ENCODE measurements at regions not wholly inside any gene's neighbourhood (a gene's known extent, or its start where the extent isn't known, plus 50 kb on each side); places are given as distances from the start of the nearest gene placed in this dataset.

DNA sequence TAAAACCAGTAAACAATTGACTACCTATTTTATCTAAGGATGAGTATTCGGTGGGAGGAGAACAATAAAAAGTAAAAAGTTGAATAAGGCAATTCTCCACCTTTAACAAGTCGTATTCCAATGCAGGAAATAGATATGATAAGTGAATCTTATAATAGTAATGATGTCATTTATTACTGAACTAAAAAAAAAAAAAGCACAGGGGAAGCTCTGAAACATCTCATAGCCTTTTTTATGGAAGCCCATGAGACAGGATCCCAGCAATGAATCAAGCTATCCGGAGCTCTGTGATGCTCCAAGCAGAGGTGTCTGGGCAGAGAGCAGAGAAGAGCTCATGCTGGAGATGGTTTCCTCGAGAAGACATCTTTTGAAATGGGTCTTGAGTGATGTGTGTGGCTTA is 376.0 kb downstream of the ICE1 start:
- DNase-seq (ENCODE audit: low spot score): no peak

DNA sequence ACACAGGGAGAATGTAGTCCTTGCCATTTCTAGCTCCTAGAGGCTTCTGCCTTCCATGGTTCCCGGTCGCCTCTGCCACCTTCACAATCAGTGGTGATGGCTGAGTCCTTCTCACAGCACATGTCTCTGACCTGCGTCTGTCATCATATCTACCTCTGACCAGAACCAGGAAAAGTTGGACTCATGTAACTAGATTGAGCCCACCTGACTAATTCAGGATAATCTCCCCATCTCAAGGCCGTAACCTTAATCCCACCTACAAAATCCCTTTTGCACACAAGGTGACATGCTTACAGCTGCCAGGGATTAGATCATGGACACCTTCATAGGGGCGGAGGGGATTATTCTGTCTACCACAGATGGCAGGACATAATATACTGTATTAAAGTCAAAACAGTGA is 375.6 kb downstream of the ICE1 start:
- DNase-seq (ENCODE audit: low spot score): no peak

- no peak for DNase-seq (ENCODE audit: low spot score)
Measured at GRCh38 chr5:5795074-5795771, 372.7 kb downstream of the ICE1 start.

GRCh38 chr5:5794118-5794560 is 371.7 kb downstream of the ICE1 start:
- DNase-seq (ENCODE audit: low spot score): no peak

DNA sequence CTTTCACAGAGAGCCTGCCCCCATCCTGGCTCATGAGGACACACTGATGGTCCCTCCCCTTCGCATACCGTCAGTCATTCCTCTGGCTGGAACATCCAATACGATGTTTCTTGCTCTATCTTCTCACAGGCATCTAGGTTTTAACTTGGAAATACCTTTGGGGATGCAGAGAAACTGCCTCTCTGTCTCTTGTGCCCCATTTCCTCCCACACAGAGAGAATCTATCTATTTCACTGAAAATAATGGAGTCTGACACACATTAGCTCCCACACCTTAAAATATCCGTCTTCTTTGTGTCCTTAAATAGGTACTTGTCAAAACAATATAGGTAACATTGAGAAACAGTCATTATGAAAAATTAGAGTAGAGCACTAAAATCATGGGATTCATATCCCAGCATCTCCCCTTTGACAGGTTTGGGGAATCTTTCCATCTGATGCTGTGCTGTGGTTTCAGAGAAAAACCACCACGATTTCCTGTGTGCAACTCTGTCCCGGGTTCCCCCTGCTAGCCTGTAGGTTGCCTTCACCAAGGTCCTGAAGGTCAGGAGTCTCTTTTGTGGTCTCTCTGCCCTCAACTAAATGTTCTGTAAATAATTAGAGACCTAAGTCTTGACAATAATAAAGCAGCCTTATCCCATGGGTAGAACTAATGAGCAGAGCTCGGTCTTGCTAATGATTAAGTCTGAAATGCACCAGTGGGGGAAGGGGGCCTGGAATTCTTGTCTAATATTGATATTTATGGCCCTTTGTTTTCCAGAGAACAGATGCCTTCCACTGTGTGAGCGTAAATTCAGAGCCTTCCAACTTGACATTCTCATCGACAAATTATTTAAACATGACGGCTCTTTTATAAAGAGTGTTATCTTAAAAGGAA is 371.0 kb downstream of the ICE1 start:
- no peak for DNase-seq (ENCODE audit: low spot score)

- DNase-seq (ENCODE audit: low spot score): no peak
Measured at GRCh38 chr5:5792106-5792505, 369.6 kb downstream of the ICE1 start.

DNA sequence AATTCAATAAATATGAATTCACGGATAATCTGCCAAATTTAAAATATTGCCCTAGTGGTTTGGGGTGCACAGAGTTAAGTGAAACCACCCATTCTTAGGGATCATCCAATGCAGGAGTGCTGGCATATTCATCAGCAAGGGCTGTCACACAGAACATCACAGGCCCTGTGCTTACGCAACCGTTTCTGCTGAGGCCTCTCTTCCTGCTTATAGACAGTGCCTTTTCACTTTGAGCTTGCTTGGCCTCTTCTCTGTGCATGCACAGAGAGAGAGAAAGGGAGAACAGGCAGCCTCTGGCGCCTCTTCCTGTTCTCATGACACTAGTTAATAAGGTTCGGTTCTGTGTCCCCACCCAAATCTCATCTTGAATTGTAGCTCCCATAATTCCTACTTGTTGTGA is 366.3 kb downstream of the ICE1 start:
- DNase-seq (ENCODE audit: low spot score): no peak

GRCh38 chr5:5787373-5787772 is 364.9 kb downstream of the ICE1 start:
- no peak for DNase-seq (ENCODE audit: low spot score)

DNA sequence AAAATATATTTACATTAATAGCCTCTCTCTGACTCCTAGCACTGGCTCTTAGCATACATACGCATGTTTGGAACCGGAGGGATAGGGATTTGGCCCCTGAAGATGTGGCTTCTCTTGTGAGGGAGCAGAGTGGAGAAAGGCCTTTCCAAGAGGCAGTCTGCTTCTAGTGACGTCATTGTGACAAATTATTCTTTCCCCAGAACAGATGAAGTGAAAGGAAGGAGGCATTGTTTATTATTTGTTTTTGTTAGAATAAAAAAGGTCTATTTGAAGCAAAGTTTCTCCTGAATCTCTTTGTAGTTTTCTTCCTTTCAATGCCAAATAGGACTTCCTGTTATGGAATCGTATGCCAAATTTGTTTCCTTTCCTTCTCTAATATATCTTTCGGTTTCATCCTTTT is 361.6 kb downstream of the ICE1 start:
- no peak for DNase-seq (ENCODE audit: low spot score)

- DNase-seq (ENCODE audit: low spot score): no peak
Measured at GRCh38 chr5:5783021-5783420, 360.5 kb downstream of the ICE1 start.

DNA sequence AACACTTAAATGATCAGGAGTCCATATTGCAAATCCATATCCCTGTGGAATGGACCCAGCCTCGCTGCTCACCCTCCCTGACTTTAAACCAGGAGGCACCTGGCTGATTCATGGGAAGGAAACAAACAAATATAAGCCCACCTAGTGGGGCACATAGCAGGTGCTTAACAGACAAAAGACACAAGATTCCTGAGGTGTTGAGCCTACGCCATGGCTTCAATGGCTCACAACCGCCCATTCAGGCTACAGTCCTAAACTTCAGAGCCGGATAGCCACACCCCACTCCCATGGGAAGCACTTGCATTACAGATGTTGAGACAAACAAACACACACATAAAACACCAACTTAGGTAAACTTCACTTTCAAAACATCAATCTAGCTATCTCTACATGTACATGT is 359.9 kb downstream of the ICE1 start:
- DNase-seq (ENCODE audit: low spot score): no peak

DNA sequence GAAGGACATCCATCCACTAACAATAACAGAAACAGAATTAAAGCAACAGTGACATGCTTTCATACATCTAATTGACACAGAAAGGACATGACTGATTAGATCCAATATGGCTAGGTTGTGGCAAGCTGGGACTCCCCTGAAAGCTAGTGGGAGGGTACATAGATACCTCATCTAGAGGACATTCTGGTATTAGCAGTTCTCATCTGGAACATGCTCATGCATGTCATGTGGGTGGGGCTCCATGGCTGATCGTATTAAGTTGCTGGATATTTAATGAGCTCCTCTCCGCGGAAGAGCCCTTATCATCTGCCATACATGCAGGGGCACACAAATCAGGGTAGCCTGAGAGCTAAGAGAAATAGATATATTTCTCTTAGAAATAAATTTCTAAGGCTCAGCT is 358.9 kb downstream of the ICE1 start:
- DNase-seq (ENCODE audit: low spot score): no peak

- DNase-seq (ENCODE audit: low spot score): no peak
Measured at GRCh38 chr5:5780253-5780652, 357.8 kb downstream of the ICE1 start.

GRCh38 chr5:5777013-5777412 is 354.5 kb downstream of the ICE1 start:
- DNase-seq (ENCODE audit: low spot score): no peak

GRCh38 chr5:5772202-5772601 is 349.7 kb downstream of the ICE1 start:
- DNase-seq (ENCODE audit: low spot score): no peak

DNA sequence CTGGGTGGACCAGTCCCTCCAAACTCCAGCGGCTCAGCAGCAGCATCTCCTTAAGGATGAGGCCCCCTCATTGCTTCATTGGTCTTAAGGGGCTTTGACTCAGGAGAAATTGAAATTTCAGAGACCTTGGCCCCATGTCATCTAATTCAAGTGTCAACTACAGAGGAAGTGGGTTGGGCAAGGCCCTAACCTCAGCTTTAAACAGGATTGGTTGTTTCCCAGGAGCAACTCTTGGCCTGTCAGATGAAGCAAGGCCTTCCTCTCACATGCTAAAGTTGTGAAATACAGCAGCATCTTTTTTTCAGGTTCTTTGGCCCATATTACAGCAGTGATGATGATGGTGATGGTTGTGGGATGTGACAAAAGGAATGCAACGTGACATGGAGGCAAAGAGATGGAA is 348.3 kb downstream of the ICE1 start:
- DNase-seq (ENCODE audit: low spot score): no peak

DNA sequence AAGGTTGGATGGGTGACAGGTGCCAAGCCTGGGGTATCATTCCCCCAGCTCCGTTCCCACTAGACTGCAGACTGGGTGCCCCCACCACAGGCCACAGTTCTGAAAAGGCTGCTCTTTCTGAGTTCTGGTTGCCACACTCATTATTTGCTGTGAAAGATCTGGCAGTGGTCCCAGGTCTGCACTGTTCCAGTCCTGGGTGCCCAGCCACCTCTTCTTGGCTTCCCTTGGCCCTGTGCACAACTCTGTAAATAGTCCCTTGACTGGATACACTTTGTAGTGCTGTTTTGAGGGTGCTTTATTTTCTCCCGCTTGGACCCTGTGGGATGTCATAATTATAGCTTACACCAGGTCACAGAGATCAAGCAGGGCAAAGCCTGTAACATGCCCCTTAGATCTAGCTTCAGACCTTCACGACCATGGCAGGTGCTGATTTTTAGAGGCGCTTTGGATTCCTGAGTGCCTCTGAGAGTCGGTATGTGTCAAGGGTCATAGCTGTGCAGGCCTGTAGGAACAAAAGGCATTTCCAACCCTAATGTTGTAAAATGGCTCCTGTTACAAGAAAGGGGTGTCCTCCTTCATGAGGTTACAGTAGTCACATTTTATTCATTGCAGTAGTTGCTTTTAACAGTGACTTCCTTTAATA is 344.9 kb downstream of the ICE1 start:
- DNase-seq (ENCODE audit: low spot score): no peak

DNA sequence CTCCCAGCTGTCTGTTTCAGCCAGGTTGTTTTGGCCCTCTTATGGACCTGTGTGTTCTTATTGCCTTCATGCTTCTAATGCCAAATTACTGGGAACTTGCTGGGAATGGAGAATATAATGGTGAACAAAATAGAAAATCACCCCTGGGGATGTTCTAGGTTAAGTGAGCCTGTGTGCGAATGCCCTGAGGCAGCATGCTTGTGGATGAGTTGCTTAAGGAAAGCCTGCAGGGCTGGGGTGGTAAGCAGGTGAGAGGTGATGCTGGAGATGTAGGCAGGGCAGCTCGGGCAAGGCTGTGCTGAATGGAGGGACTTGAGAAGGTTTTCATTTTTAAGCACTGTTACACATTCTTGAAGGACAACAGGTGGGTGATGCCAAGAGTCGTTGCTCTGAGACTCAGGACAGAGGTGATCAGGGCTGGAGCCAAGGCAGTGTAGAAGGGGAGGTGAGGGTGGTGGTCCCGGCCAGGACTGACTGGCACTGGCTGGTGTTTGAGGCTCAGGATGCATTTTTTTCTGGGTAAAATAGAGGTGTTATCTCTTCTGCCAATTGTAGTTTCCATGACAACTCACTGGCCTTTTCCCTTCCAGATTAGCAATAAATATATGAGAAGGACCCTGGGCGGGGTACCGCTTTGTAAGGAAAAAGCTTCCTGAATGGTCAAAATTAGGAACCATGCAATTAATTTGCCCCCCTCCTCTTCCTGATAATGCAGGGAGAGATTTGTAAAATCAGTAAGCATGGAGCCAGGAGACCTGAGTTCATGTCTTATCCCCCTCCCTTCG is 342.8 kb downstream of the ICE1 start:
- no peak for DNase-seq (ENCODE audit: low spot score)

GRCh38 chr5:5764246-5764645 is 341.8 kb downstream of the ICE1 start:
- DNase-seq (ENCODE audit: low spot score): no peak

GRCh38 chr5:5756762-5757161 is 334.3 kb downstream of the ICE1 start:
- DNase-seq (ENCODE audit: low spot score): no peak

- no peak for DNase-seq (ENCODE audit: low spot score)
Measured at GRCh38 chr5:5755888-5756287, 333.4 kb downstream of the ICE1 start.

DNA sequence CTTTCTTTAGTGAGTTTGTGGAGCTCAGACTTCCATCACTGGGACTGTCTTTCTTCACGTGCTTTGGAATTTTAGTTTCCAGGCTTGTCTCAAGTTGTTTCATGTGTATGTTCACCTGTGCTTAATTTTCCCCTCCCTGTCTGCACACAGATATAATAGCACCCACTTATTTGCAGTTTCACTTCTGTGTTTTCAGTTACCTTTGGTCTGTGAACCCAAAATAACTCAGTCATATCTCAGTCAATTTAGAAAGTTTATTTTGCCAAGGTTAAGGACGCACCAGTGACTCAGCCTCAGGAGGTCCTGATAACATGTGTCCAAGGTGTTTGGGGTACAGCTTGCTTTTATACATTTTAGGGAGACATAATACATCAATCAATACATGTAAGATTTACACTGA is 330.4 kb downstream of the ICE1 start:
- DNase-seq (ENCODE audit: low spot score): no peak
